ENCODE measurements at regions not wholly inside any gene's neighbourhood (a gene's known extent, or its start where the extent isn't known, plus 50 kb on each side); places are given as distances from the start of the nearest gene placed in this dataset.

DNA sequence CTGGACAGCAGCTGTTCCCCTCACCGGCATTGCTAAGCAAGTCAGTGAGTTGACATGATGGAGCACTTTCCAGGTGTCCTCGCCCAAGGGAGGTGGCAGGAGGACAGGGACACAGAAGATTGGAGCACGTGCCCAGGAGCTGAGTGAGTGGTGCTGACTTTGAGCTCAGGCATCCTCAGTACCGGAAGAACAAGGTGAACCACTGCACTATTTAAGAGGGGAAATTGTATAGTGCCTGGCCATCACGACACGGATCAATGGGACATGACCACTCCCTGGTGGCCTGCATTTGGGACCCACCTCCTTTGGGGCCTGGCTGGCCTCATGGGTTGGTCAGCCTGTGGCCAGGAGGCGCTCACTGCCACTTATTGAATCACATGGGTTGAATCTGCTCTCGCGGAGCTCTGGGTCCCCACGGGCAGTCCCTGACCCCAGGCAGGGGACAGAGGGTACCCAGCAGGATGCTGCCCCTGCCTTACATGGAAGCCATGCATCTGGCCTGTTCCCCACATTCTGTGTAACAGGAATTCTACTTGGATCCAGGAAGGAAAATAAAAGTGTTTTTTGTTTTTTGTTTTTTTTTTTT, 206.9 kb upstream of the ZNF536 start:
- Mint-ChIP-seq H3K9me3 (ENCODE audit: unreplicated experiment) (peaks cover 12% of the 10 kb centered on the region), H3K27ac (ENCODE audit: unreplicated experiment) (no peak overlapping the region), H3K27me3 (ENCODE audit: unreplicated experiment) (no peaks in the 10 kb centered on the region), H3K4me1 (ENCODE audit: unreplicated experiment) (no peaks in the 10 kb centered on the region), H3K36me3 (ENCODE audit: unreplicated experiment) (no peaks in the 10 kb centered on the region), H3K4me3 (ENCODE audit: unreplicated experiment) (no peak overlapping the region)
- DNase-seq (ENCODE audit: extremely low spot score, unreplicated experiment): no peak
- TF ChIP-seq CTCF (IDR thresholded peaks at IDR 0.05): no peak

- Mint-ChIP-seq H3K4me1 (ENCODE audit: unreplicated experiment) (no peaks in the 10 kb centered on the region), H3K9me3 (ENCODE audit: unreplicated experiment) (peaks cover 10% of the 10 kb centered on the region), H3K36me3 (ENCODE audit: unreplicated experiment) (no peaks in the 10 kb centered on the region), H3K27ac (ENCODE audit: unreplicated experiment) (no peak overlapping the region), H3K4me3 (ENCODE audit: unreplicated experiment) (no peak overlapping the region), H3K27me3 (ENCODE audit: unreplicated experiment) (no peaks in the 10 kb centered on the region)
- no peak for TF ChIP-seq CTCF (IDR thresholded peaks at IDR 0.05)
- DNase-seq (ENCODE audit: extremely low spot score, unreplicated experiment): no peak
These were observed 204.8 kb upstream of the ZNF536 start for GRCh38 chr19:30167206-30167868.

- Mint-ChIP-seq H3K27ac (ENCODE audit: unreplicated experiment) (no peak overlapping the region), H3K4me3 (ENCODE audit: unreplicated experiment) (no peak overlapping the region), H3K9me3 (ENCODE audit: unreplicated experiment) (peaks cover 10% of the 10 kb centered on the region), H3K27me3 (ENCODE audit: unreplicated experiment) (no peaks in the 10 kb centered on the region), H3K36me3 (ENCODE audit: unreplicated experiment) (no peaks in the 10 kb centered on the region), H3K4me1 (ENCODE audit: unreplicated experiment) (no peaks in the 10 kb centered on the region)
- no peak for DNase-seq (ENCODE audit: extremely low spot score, unreplicated experiment)
- no peak for TF ChIP-seq CTCF (IDR thresholded peaks at IDR 0.05)
These were observed 204.1 kb upstream of the ZNF536 start for GRCh38 chr19:30167976-30168635.

DNA sequence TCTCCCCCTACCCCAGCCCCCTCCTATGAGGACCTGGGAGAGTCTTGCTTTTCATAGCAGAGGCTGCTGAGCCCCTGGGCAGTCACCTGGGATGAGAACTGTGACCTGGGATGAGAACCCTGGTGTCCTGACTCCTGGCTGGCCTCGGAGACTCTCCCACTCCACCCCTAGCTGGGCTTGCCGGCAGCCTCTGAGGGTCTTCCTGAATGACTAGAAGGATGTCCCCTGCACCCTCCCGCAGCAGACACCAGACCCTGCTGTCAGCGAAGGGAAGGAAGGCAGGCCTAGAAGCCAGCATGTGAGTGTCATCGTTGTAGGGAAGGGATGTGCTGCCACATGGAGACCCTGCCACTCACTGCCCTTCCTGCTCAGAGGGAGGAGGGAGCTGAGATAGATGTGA, 203.4 kb upstream of the ZNF536 start:
- no peak for DNase-seq (ENCODE audit: extremely low spot score, unreplicated experiment)
- no peak for TF ChIP-seq CTCF (IDR thresholded peaks at IDR 0.05)
- peaks cover 14% of the 10 kb centered on the region for H3K9me3 Mint-ChIP-seq (ENCODE audit: unreplicated experiment)
- no peak overlapping the region for H3K27ac Mint-ChIP-seq (ENCODE audit: unreplicated experiment)
- no peaks in the 10 kb centered on the region for H3K27me3 Mint-ChIP-seq (ENCODE audit: unreplicated experiment)
- no peaks in the 10 kb centered on the region for H3K36me3 Mint-ChIP-seq (ENCODE audit: unreplicated experiment)
- no peaks in the 10 kb centered on the region for H3K4me1 Mint-ChIP-seq (ENCODE audit: unreplicated experiment)
- no peak overlapping the region for H3K4me3 Mint-ChIP-seq (ENCODE audit: unreplicated experiment)

GRCh38 chr19:30169196-30169900, 202.8 kb upstream of the ZNF536 start:
- peaks cover 11% of the 10 kb centered on the region for H3K9me3 Mint-ChIP-seq (ENCODE audit: unreplicated experiment)
- no peaks in the 10 kb centered on the region for H3K27me3 Mint-ChIP-seq (ENCODE audit: unreplicated experiment)
- no peak overlapping the region for H3K4me3 Mint-ChIP-seq (ENCODE audit: unreplicated experiment)
- no peak for TF ChIP-seq CTCF (IDR thresholded peaks at IDR 0.05)
- no peaks in the 10 kb centered on the region for H3K4me1 Mint-ChIP-seq (ENCODE audit: unreplicated experiment)
- H3K36me3 Mint-ChIP-seq (ENCODE audit: unreplicated experiment): no peaks in the 10 kb centered on the region
- no peak for DNase-seq (ENCODE audit: extremely low spot score, unreplicated experiment)
- H3K27ac Mint-ChIP-seq (ENCODE audit: unreplicated experiment): no peak overlapping the region

Measured in osteocyte (in vitro differentiated cells).